ENCODE measurements at regions not wholly inside any gene's neighbourhood (a gene's known extent, or its start where the extent isn't known, plus 50 kb on each side); places are given as distances from the start of the nearest gene placed in this dataset.

DNA sequence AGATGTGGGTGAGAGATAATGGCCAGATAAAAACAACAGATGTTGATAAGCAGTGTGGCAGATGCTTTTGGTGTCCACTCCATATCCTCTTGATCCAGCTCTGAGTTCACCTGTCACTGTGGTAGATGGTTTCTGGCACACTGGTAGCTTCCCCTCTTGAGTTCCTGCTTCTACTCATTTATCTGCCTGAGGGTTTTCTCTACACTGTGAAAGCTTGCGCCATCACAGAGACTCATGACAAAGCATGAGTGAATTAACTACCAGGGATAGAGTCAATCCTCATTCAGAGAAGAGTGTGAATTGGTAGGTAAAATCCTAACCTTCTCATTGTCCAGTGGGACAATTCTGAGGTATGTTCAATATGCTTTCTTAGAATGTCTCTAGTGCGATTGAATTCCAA lies 50.0 kb upstream of the ARHGEF26 start:
- no peak for DNase-seq (ENCODE audit: low spot score)

Measured in D341Med (cell line).